ENCODE measurements at regions not wholly inside any gene's neighbourhood (a gene's known extent, or its start where the extent isn't known, plus 50 kb on each side); places are given as distances from the start of the nearest gene placed in this dataset.

DNA sequence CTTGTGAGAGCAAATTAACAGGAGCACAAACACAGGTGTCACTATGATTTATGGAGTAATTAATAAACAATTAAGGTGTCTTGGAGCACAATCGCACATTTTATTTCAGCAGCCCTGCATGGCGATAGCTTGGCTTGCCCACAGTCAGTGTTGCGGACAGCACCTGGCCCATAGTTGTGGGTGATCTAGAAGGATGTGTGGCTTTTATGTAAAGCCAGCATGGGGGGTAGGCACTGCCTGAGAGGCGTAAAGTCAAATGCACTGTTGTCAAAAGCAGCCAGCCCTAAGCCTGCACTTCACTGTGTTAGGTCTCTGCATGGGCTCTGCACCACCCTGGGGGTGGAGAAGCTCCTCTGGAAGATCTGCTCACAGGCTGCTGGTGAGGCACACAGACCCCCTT, 177.4 kb upstream of the PPP2R3A start:
- intact Hi-C loops (cut with DNase I; ENCODE audit: low total_unique reads): no loop called here
- Histone ChIP-seq H3K4me1 (no peaks in the 10 kb centered on the region), H3K27ac (no peak overlapping the region), H3K27me3 (no peaks in the 10 kb centered on the region), H3K36me3 (no peaks in the 10 kb centered on the region), H3K9me3 (no peaks in the 10 kb centered on the region), H3K4me3 (no peak overlapping the region)
- DNase-seq: no peak
- TF ChIP-seq, protein P1, sequence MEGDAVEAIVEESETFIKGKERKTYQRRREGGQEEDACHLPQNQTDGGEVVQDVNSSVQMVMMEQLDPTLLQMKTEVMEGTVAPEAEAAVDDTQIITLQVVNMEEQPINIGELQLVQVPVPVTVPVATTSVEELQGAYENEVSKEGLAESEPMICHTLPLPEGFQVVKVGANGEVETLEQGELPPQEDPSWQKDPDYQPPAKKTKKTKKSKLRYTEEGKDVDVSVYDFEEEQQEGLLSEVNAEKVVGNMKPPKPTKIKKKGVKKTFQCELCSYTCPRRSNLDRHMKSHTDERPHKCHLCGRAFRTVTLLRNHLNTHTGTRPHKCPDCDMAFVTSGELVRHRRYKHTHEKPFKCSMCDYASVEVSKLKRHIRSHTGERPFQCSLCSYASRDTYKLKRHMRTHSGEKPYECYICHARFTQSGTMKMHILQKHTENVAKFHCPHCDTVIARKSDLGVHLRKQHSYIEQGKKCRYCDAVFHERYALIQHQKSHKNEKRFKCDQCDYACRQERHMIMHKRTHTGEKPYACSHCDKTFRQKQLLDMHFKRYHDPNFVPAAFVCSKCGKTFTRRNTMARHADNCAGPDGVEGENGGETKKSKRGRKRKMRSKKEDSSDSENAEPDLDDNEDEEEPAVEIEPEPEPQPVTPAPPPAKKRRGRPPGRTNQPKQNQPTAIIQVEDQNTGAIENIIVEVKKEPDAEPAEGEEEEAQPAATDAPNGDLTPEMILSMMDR (IDR thresholded peaks at IDR 0.05): no peak
- TF ChIP-seq POLR2A (IDR thresholded peaks at IDR 0.05): no peak

DNA sequence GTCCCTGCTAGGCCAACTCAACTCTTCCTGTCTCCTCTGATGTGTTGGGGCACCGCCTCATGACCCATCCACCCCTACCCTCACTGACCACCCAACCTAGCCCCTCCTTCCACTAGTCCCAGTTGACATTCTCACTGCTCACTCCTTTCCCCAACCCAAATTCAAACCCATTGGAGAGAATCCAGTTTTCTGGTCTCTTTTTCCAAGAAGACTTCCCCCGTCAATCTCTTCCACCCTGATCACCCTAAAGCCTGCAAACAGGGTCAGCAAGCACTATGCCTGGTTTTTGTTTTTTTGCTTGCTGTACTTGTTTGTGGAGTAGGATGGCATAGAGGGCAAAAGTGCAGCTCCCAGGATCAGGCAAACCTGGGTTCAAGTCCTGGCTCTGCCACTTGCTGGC, 176.6 kb upstream of the PPP2R3A start:
- intact Hi-C loops (cut with DNase I; ENCODE audit: low total_unique reads): no loop called here
- no peak for DNase-seq
- Histone ChIP-seq H3K27ac (no peak overlapping the region), H3K4me3 (no peak overlapping the region), H3K27me3 (no peaks in the 10 kb centered on the region), H3K9me3 (no peaks in the 10 kb centered on the region), H3K36me3 (no peaks in the 10 kb centered on the region), H3K4me1 (no peaks in the 10 kb centered on the region)
- TF ChIP-seq POLR2A (IDR thresholded peaks at IDR 0.05): no peak
- TF ChIP-seq, protein P1 (IDR thresholded peaks at IDR 0.05): no peak

DNA sequence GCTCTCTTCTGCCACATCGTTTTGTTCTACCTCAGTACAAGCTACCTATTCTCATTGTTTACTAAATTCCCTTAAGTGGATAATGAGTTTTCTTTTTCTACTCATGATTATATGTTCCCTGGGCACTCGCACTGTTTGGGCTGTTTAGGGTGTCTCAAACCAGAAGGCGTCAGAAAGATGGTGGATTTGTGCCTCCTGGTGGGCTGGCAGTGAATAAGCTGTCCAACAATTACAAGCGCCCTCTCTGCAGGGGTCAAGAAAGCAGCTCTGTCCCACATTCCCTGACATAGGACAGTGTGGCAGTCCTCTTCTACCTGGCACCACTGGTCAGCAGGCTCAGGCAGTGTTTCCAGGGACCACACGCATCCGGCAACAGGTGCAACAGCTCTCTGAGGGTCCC, 173.4 kb upstream of the PPP2R3A start:
- H3K4me3 ChIP-seq: no peak overlapping the region
- TF ChIP-seq, protein P1 (IDR thresholded peaks at IDR 0.05): no peak
- TF ChIP-seq POLR2A (IDR thresholded peaks at IDR 0.05): no peak
- no peaks in the 10 kb centered on the region for H3K36me3 ChIP-seq
- H3K4me1 ChIP-seq: no peaks in the 10 kb centered on the region
- intact Hi-C loops (cut with DNase I; ENCODE audit: low total_unique reads): no loop called here
- H3K27ac ChIP-seq: no peak overlapping the region
- no peaks in the 10 kb centered on the region for H3K9me3 ChIP-seq
- H3K27me3 ChIP-seq: no peaks in the 10 kb centered on the region
- no peak for DNase-seq

DNA sequence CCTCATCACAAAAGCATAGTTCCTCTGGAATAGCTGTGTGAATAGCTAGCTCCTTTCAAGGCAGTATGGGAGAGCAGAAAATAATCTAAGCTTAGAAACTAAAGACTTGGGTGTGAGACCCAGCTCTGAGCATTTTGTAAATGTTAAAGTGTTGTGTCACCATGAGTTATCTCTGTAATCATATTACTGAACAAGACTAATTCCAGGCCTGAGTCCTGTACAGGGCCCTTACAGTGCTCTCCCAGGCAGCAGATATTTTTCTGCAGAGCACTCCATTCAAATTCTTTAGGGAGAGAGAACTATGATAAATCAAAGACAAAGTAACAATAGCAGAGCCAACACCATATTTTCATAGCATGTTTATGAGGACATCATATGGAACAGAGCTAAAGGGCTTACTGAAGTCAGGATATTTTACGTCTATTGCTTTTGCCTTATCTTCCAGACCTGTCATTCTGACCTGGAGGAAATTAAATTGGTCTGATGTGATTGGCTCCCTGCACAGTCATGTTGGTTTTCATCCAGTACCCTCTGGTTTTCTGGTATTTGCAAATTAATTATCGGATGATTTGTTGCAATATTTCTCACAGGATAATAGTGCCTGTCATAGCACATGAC, 172.6 kb upstream of the PPP2R3A start:
- no peak for DNase-seq
- no peaks in the 10 kb centered on the region for H3K36me3 ChIP-seq
- H3K27ac ChIP-seq: no peak overlapping the region
- no peaks in the 10 kb centered on the region for H3K4me1 ChIP-seq
- intact Hi-C loops (cut with DNase I; ENCODE audit: low total_unique reads): no loop called here
- no peak for TF ChIP-seq POLR2A (IDR thresholded peaks at IDR 0.05)
- TF ChIP-seq, protein P1 (IDR thresholded peaks at IDR 0.05): no peak
- H3K4me3 ChIP-seq: no peak overlapping the region
- no peaks in the 10 kb centered on the region for H3K9me3 ChIP-seq
- H3K27me3 ChIP-seq: no peaks in the 10 kb centered on the region

DNA sequence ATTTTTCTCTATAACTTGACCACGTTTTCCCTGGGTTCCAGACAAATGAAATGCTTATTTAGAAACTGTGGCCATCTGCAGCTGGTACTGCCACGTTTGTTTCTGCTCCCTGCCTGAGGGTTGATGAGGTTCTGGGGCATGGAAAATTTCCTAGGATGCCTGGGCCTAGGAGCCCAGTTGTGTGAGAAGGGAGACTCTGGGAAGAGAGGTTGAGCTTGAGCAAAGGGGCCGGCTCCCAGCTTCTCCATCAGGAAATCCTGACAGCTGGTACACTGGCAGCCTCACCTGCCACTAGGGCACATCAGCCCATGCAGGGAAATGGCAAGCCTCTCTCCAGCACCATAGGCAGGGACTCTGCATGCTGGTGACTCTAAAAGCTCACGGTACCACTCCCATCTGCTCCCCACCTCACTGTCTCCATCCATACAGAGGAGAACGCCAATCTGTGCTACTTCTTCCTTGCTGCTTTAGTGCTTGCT, 165.4 kb upstream of the PPP2R3A start:
- TF ChIP-seq POLR2A (IDR thresholded peaks at IDR 0.05): no peak
- TF ChIP-seq, protein P1 (IDR thresholded peaks at IDR 0.05): no peak
- Histone ChIP-seq H3K9me3 (no peaks in the 10 kb centered on the region), H3K4me1 (no peaks in the 10 kb centered on the region), H3K36me3 (no peaks in the 10 kb centered on the region), H3K27ac (no peak overlapping the region), H3K4me3 (no peak overlapping the region), H3K27me3 (no peaks in the 10 kb centered on the region)
- intact Hi-C loops (cut with DNase I; ENCODE audit: low total_unique reads): no loop called here
- DNase-seq: no peak

All from uterus (tissue), 3 donors.